RPMI7951 (cell line): ENCODE measurements at regions not wholly inside any gene's neighbourhood (a gene's known extent, or its start where the extent isn't known, plus 50 kb on each side); places are given as distances from the start of the nearest gene placed in this dataset.
"Not testable (repeated sequence)": the region's sequence is repeated elsewhere in the genome, so short reads cannot be mapped to it uniquely, and the experiment has no call there.

Experiments used
- DNase-seq: peaks from one replicate; pipeline ENCODE4 v3.0.0-alpha.2; 2012; ENCODE audit warnings: low read depth

- DNase-seq, result no peak
Measured at GRCh38 chr5:13227513-13227912, 717.0 kb downstream of the DNAH5 start.

DNA sequence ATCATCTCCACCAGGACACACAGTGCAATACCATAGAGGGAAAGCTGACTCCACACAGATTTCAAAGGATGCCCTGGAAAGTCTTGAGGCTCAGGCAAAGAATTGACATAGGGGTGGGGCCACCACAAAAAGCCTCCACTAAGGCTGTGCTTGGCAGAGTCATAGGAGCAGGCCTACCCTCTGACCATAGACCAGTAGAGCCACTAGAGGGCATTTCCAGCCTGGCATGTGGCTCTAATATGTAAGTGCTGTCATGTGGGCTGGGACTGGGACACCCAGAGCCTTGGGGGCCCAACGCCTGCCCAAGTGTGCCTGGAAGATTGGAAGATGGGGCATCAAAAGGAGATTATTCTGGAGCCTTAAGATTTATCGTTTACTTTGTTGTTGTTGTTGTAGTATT, 726.0 kb downstream of the DNAH5 start:
- peak; percentile 61 for DNase-seq

GRCh38 chr5:13217636-13218035, 726.9 kb downstream of the DNAH5 start:
- no peak for DNase-seq

DNA sequence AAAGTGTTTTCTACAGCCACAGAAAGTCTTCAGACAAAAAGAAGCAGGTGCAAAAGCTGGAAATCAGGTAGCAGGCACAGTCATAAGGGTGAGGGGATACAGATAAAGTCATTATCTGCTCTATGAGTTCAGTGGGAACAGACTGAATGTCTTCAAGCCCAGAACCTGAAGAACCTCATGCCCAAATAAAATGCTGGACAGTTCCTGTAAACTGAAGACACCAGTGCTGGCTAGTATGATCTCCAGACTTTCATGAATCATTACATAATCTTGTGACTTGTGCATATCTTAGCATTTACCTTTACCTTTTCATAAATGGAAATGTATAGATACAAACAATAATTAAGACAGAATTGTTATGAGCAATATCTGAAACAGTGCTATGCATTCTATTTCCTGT, 728.7 kb downstream of the DNAH5 start:
- no peak for DNase-seq

DNA sequence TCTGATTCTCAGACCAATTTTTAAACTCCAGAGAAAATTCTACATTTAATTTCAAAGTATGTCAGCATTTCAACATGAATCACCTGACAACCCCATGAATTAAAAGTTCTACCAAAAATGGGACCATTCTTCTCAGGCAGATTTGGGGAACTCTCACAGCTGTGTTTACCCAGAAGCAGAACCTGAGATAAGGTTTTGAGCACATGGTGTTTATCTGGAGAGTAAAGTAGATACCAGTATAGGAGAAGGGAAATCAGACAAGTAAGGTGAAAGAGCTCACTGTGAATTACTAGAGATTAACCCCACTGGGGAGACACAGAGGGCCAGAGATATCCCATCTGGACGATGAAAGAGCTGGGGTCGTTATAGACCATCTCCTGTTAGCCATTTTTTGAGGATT, 729.1 kb downstream of the DNAH5 start:
- DNase-seq, result no peak

DNA sequence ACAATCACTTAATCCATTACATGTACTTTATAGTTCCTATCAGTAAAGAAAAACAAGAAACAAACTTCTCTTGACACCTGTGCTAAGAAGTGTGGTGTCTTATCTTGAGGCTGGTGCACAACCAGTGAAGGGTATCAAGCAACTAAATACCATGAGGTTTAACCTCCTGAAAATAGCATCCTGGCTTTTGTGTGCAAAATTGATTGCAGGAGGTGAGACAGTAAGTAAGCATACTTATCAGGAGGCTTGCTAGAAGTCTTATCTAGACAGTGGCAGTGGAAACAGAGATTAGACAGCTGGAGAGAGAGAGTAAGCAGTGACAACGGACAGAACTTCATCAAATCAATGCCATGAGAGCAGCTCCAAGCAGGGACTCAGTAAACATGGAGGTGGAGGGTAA, 730.3 kb downstream of the DNAH5 start:
- DNase-seq, result no peak

DNA sequence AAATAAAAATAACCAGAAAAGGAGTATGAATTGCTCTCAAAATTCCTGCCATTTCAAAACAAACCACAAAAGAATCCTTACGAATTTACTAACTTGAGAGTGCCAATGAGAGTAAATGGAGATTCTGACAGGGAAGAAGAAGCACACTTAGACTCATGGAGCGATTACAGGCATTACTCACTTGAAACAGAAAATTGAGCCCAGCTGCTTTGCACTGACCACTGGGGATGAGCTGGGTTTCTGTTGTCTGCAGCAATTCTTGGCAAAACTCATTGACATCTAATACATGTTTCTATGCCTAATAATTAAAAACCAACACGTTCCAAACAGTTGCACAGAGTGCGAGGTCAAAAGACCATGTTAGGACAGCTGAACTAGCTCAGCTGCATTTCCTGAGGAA, 731.6 kb downstream of the DNAH5 start:
- peak; percentile 50 for DNase-seq

- no peak for DNase-seq
Measured at GRCh38 chr5:13211064-13211463, 733.4 kb downstream of the DNAH5 start.

DNA sequence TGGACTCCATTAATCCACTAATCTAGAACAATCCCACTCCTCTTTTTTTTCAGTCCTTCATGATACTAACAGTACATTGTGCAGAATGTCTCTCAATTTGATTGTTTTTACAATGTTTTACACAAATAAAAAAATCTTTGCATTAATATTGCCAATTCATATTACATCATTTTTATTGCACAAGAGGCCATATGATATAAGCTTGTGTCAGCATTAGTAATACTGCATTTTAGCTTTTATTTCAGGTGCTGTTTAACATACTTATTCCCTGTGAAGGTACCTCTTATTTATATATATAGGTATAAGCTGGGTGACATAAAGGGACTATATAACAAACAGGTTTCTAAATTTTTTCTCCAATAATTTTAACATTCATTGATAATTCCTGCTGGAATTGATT, 737.4 kb downstream of the DNAH5 start:
- DNase-seq, result no peak

- no peak for DNase-seq
Measured at GRCh38 chr5:13201022-13201421, 743.5 kb downstream of the DNAH5 start.

DNA sequence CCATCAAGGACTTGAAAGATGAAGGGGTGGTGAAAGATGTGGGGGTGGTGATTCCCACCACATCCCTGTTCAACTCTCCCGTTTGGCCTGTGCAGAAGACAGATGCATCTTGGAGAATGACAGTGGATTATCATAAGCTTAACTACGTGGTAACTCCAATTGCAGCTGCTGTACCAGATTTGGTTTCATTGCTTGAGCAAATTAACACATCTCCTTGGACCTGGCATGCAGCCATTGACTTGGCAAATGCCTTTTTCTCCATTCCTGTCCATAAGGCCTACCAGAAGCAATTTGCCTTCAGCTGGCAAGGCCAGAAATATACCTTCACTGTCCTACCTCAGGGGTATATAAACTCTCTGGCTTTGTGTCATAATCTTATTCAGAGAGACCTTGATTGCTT, 746.3 kb downstream of the DNAH5 start:
- DNase-seq, result not testable (repeated sequence)

- peak; percentile 62 for DNase-seq
Measured at GRCh38 chr5:13189532-13189931, 755.0 kb downstream of the DNAH5 start.

GRCh38 chr5:13188371-13188770, 756.1 kb downstream of the DNAH5 start:
- peak; percentile 56 for DNase-seq

DNA sequence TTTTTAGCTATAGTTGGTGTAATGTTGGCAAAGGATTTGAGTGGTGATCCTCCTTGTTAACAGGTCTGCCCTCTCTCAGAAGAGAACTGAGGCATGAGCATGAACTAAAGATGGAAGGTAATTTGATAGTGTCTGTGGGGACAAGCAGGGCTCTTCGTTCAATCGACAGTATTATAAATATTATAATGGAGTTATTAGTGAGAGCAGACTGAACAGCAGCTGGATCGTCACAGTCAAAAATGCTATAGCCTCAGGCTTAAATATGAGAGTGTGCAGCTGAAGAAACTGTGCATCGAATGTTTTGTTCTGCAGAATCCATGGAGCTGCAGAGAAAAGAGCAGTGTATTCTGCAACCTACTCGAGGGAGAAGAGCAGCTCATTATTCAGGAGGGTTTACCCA, 757.3 kb downstream of the DNAH5 start:
- peak; percentile 31 for DNase-seq

- DNase-seq, result peak; percentile 20
Measured at GRCh38 chr5:13186177-13186576, 758.3 kb downstream of the DNAH5 start.

GRCh38 chr5:13179407-13180087, 764.9 kb downstream of the DNAH5 start:
- no peak for DNase-seq

DNA sequence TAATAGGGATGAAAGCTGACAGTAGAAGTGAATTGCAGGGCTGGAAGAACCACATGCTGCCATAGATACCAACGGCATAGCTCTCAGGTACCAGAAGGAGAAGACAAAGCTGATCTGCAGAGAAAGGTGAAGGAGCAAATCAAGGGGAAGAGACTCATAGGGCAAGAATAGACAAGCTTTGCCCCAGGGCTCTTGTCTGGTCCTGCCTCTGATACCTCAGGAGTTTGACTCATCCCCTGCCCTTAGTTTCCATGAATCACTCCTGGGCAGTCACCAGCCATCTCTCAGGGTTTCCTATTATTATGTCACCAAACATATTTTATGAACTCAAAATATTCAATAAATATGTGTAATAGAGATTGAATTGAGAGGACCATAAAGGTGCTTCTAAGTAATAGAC, 800.9 kb downstream of the DNAH5 start:
- DNase-seq, result peak; percentile 55

DNA sequence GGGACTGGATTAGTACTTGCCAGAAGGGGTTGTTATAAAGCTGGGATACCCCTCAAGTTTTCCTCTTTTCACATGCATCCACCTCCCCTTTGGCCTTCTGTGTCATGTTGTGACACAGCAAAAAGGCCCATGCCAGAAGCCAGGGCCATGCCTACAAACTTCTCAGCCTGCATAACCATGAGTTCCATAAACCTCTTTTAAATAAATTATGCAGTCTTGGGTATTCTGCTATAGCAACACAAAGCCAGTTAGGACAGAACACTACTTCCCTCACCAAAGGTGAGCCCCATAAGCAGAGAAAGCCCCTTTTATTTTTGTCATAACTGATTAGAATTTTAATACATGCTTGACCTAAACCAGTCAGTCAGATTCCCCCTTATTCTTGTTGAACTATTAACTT, 801.3 kb downstream of the DNAH5 start:
- no peak for DNase-seq

DNA sequence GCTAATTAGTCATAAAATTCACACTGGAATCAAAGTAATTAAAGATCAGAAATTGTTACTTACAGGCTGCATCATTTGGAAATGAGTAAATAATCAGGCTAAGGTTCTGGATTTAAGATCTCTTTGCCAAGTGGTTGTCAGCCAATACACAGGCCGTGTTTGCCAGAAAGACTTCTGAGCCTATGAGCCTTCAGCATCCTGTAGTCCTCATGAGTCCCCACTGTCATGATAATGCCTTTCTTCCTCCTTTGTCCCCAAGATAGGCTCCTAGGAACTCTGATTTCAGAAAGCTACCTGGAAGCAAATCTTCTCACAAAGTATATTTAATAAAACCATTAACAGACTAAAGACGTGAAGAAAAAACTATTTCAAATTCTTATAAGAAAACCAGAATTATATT, 810.5 kb downstream of the DNAH5 start:
- DNase-seq, result no peak

GRCh38 chr5:13115476-13115875, 829.0 kb downstream of the DNAH5 start:
- no peak for DNase-seq

GRCh38 chr5:13108265-13108664, 836.2 kb downstream of the DNAH5 start:
- DNase-seq, result peak; percentile 32

DNA sequence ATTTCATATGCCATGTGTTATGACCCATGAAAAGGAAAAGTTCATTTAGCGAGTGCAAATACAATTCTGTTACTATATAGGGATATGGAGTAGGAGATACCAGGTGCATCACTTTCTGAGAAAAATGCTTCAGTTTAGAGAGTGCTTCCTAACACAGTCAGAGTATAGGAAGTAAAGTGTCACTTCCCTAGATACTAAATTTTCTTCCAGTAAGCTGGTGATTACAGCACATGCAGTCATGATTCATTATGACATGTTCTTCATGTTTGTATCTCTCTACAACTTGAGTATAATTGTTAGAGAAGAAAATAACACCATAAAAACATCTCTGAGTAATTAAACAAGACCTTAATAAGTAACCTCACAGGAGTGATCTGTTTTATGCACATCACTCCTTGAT, 837.0 kb downstream of the DNAH5 start:
- no peak for DNase-seq

GRCh38 chr5:13081116-13081515, 863.4 kb downstream of the DNAH5 start:
- peak; percentile 33 for DNase-seq

- DNase-seq, result not testable (repeated sequence)
Measured at GRCh38 chr5:13072936-13073335, 871.6 kb downstream of the DNAH5 start.
